Astrocyte of the cerebellum (primary cell): ENCODE measurements at regions not wholly inside any gene's neighbourhood (a gene's known extent, or its start where the extent isn't known, plus 50 kb on each side); places are given as distances from the start of the nearest gene placed in this dataset.

Experiments used
- DNase-seq: peaks from one replicate; pipeline ENCODE4 v3.0.0-alpha.2; 2011; ENCODE audit warnings: low read depth
- H3K4me3 ChIP-seq: 2 replicates; pipeline ENCODE4 v1.5.1; 2011; ENCODE audit warnings: mild to moderate bottlenecking, low read depth, low read length, moderate library complexity
- in situ Hi-C: cut with HindIII; loops from 2 replicates; pipeline ENCODE4 v1.10.0; 2017; ENCODE audit warnings: low sequenced_read_pairs
- TF ChIP-seq, protein P1 (sequence below): IDR thresholded peaks from 2 replicates; pipeline ENCODE4 v1.5.1; 2012; ENCODE audit warnings: low read length, low read depth, moderate library complexity, mild to moderate bottlenecking; ENCODE audit errors: missing control alignments

DNA sequence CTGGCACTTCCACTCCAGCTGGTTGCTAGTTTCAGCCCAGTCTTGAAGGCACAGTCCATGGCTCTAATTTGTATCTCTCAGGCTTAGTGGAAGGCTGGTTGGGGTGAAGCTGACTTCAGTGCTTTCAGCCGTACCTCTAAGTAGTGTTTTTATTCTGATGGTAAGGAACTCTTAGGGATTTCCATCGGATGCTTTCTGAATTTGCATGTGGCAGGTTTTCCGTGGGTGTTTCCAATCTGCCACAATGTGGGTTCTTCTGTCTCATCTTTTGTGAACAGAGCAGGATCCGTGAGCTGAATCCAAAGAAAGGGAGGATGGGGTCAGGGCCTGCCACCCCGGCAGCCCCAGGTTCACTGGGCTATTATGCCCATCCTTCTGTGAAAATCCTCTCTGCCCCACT, 607.9 kb upstream of the MKI67 start:
- TF ChIP-seq, protein P1, sequence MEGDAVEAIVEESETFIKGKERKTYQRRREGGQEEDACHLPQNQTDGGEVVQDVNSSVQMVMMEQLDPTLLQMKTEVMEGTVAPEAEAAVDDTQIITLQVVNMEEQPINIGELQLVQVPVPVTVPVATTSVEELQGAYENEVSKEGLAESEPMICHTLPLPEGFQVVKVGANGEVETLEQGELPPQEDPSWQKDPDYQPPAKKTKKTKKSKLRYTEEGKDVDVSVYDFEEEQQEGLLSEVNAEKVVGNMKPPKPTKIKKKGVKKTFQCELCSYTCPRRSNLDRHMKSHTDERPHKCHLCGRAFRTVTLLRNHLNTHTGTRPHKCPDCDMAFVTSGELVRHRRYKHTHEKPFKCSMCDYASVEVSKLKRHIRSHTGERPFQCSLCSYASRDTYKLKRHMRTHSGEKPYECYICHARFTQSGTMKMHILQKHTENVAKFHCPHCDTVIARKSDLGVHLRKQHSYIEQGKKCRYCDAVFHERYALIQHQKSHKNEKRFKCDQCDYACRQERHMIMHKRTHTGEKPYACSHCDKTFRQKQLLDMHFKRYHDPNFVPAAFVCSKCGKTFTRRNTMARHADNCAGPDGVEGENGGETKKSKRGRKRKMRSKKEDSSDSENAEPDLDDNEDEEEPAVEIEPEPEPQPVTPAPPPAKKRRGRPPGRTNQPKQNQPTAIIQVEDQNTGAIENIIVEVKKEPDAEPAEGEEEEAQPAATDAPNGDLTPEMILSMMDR: no peak
- DNase-seq: no peak
- in situ Hi-C loops: no loop called here
- no peak overlapping the region for H3K4me3 ChIP-seq

DNA sequence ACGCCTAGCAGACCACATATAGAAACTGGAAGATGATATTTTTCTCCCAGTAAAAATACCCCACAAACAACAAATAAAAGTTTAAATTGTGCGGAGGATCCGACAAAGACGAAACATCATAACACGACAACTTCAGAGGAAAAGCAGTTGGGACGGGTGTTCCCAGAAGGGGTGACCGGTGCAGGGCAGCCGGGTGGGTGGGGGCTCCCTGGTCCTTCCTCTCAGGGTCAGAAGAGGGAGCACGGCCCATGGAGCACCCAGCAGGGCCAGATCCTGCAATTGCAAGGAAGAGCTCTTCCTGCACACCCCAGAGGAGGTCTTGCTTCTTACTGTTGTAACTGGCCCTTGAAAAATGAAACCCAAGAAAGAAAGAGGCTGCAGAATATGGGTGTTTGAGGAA, 608.5 kb upstream of the MKI67 start:
- in situ Hi-C loops: no loop called here
- no peak for DNase-seq
- TF ChIP-seq, protein P1: no peak
- H3K4me3 ChIP-seq: no peak overlapping the region

DNA sequence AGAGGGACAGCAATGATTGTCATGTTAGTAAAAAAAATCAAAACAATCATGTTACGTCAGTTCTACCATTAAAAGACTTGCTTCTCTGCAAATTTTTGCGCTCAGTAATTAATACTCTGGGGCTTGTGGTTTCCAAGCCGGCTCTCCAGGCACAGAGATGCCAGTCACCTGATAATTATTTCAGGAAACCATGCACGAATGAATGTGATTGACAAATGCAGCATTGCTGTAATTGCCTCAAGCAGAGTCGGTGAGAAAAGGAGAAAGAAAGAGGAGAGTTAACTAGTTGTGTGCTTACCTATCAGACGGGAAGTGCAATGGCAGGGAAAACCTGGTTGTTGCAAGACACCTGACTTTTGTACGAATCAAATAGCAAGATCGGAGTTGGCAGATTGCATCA, 609.8 kb upstream of the MKI67 start:
- no peak overlapping the region for H3K4me3 ChIP-seq
- TF ChIP-seq, protein P1: no peak
- in situ Hi-C loops: no loop called here
- no peak for DNase-seq

DNA sequence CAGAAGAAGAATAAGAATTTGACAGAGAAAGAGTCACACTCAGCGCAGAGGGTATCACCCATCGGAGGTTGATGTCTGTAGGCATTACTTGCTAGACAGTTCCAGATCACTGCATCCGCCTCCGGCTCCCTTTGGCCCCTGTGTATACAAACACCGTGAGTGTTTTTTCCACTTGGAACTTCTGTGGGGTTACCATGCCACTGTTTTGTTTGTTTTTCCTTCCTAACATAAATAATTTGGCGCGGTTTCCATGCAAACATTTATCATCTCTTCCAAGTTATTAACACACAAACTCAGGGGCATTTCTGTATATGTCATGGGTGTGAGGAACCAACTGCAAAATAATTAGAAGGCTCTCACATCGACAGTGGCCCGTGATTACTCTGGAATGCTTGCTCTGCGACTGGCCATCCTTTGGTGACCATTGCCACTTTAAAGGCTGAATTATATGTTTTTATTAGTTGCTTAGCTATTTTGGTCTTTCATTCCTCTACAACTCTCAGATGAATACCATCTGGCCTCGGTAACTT, 612.2 kb upstream of the MKI67 start:
- H3K4me3 ChIP-seq: no peak overlapping the region
- in situ Hi-C loops: no loop called here

DNA sequence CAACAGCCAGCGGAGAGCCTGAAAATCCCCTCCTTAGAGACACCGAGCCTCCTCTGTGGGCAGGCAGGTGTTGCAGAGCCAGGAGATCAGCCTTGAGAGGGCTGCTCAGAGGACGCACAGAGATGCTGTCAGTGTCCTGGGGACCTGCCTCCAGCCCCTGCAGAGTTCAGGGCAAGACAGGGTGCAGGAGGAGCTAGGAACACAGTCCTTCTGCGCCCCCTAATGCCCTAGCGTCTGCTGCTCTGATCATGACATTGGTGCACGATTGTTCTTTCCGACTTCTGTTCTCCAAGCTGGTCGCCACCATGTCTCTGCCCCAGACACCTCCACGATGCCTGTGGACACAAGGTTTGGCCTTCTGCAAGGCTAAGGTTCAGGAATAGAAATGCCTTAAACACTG, 613.7 kb upstream of the MKI67 start:
- TF ChIP-seq, protein P1: no peak
- no peak overlapping the region for H3K4me3 ChIP-seq
- in situ Hi-C loops: no loop called here
- DNase-seq: no peak

More for the DNA sequence above, 612.2 kb upstream of the MKI67 start:
- TF ChIP-seq, protein P1: no peak
- no peak for DNase-seq

DNA sequence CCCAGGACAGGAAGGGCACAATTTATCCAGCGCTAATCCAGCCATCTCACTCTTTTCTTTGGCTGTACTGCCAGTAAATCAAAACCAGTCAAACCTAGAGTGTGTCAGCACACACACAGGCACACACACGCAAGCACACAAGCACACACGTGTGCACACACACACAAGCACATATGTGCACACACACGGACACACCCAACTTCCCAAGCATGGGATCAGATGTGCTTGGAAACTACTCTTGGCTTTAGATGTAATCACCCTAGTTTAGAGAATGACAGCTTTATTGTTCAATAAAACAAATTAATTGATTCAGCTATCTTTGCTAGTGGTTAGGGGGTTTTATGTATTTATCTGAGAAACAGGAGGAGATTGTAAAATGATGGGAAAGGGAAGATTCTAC, 615.0 kb upstream of the MKI67 start:
- DNase-seq: no peak
- TF ChIP-seq, protein P1: no peak
- no peak overlapping the region for H3K4me3 ChIP-seq
- in situ Hi-C loops: no loop called here

DNA sequence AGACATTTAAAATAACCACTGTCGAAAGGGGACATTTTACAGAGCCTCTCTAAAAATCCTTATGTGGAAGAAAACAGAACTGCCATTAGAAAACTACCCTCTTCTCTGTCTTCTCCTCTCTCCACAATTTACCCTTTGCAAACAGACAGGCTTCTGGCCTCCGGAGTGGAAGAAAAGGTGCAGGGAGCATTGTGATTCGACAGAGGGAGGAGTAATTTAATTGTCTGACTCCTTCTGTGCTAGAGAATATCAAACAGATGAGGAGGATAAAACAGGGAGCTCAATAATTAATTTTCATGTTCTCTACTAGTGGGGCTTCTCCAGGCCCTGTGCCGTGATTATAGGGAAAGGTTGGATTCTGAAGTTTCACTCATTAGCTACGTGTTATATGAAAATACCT, 615.5 kb upstream of the MKI67 start:
- in situ Hi-C loops: no loop called here
- TF ChIP-seq, protein P1: no peak
- no peak for DNase-seq

More for the DNA sequence above, 615.5 kb upstream of the MKI67 start:
- H3K4me3 ChIP-seq: no peak overlapping the region
